OCI-LY1 (cell line): ENCODE measurements at regions not wholly inside any gene's neighbourhood (a gene's known extent, or its start where the extent isn't known, plus 50 kb on each side); places are given as distances from the start of the nearest gene placed in this dataset.

Source experiments
- H2AFZ ChIP-seq: fragments of 200-600 bp; sonication (generic), shearing (Covaris generic); 2 replicates; pipeline ENCODE4 v1.6.0; 2014; ENCODE audit warnings: antibody characterized with exemption, mild to moderate bottlenecking, low read length
- H3F3A ChIP-seq: fragments of 200-600 bp; sonication (generic), shearing (Covaris generic); 2 replicates; pipeline ENCODE4 v1.6.0; 2014; ENCODE audit warnings: mild to moderate bottlenecking, antibody characterized with exemption, low read length, moderate library complexity; ENCODE audit not compliant: insufficient read depth
- H3K27ac ChIP-seq: fragments of 200-600 bp; sonication (generic); 2 replicates; pipeline ENCODE4 v1.5.1; 2014; ENCODE audit warnings: low read length, mixed run types, mild to moderate bottlenecking, low read depth; ENCODE audit not compliant: poor library complexity, severe bottlenecking
- H3K27me3 ChIP-seq: fragments of 200-600 bp; sonication (generic); 2 replicates; pipeline ENCODE4 v1.6.0; 2014; ENCODE audit warnings: antibody characterized with exemption, mild to moderate bottlenecking, low read length, moderate library complexity; ENCODE audit not compliant: insufficient read depth
- H3K36me3 ChIP-seq: fragments of 200-600 bp; sonication (generic); 2 replicates; pipeline ENCODE4 v1.6.1; 2014; ENCODE audit warnings: mild to moderate bottlenecking, antibody characterized with exemption, low read length, moderate library complexity, mixed read lengths; ENCODE audit not compliant: insufficient read depth
- H3K4me1 ChIP-seq: fragments of 200-600 bp; sonication (generic); 2 replicates; pipeline ENCODE4 v1.5.1; 2014; ENCODE audit warnings: mild to moderate bottlenecking, low read length, moderate library complexity; ENCODE audit not compliant: insufficient read depth, severe bottlenecking
- H3K4me2 ChIP-seq: fragments of 200-600 bp; sonication (generic), shearing (Covaris generic); 2 replicates; pipeline ENCODE4 v1.6.1; 2014; ENCODE audit warnings: low read length
- H3K4me3 ChIP-seq: fragments of 200-600 bp; sonication (generic); 2 replicates; pipeline ENCODE4 v1.5.1; 2014; ENCODE audit warnings: low read length, low read depth, mild to moderate bottlenecking, mixed read lengths; ENCODE audit not compliant: poor library complexity, severe bottlenecking
- H3K79me2 ChIP-seq: fragments of 200-600 bp; shearing (Covaris generic); 2 replicates; pipeline ENCODE4 v1.6.1; 2016; ENCODE audit warnings: mixed run types, low read length, mixed read lengths; ENCODE audit not compliant: insufficient read depth
- H3K9ac ChIP-seq: fragments of 200-600 bp; sonication (generic), shearing (Covaris generic); 2 replicates; pipeline ENCODE4 v1.6.1; 2014; ENCODE audit warnings: mild to moderate bottlenecking, low read length, mixed read lengths
- H3K9me2 ChIP-seq: fragments of 200-600 bp; sonication (generic), shearing (Covaris generic); 2 replicates; pipeline ENCODE4 v1.6.1; 2014; ENCODE audit warnings: low read depth, mild to moderate bottlenecking, low read length, mixed read lengths
- H3K9me3 ChIP-seq: fragments of 200-600 bp; shearing (Covaris generic); 2 replicates; pipeline ENCODE4 v1.6.1; 2014; ENCODE audit warnings: low read length, mixed read lengths
- H4K20me1 ChIP-seq: fragments of 200-600 bp; sonication (generic), shearing (Covaris generic); 2 replicates; pipeline ENCODE4 v1.6.0; 2016; ENCODE audit warnings: mild to moderate bottlenecking, low read length; ENCODE audit not compliant: insufficient read depth
- CTCF ChIP-seq: fragments of 200-600 bp; sonication (generic), shearing (Covaris generic); IDR thresholded peaks from 2 replicates; pipeline ENCODE4 v1.5.1; 2017; ENCODE audit warnings: mild to moderate bottlenecking, antibody characterized with exemption, low read length, moderate library complexity, mixed read lengths
- EZH2 ChIP-seq: fragments of 200-600 bp; sonication (generic), shearing (Covaris generic); IDR thresholded peaks from 2 replicates; pipeline ENCODE4 v1.8.0; 2017; ENCODE audit warnings: borderline replicate concordance, mixed run types, mild to moderate bottlenecking, antibody characterized with exemption, low read length, moderate library complexity, mixed read lengths

GRCh38 chr4:120403296-120403695, 336.6 kb upstream of the MAD2L1 start:
- H3K9me3 ChIP-seq, result no peaks in the 10 kb centered on the region
- H3K36me3 ChIP-seq, result no peaks in the 10 kb centered on the region

GRCh38 chr4:120400441-120400840, 333.8 kb upstream of the MAD2L1 start:
- Histone ChIP-seq H2AFZ (no peak overlapping the region), H3K4me2 (no peak overlapping the region), H3K79me2 (no peaks in the 10 kb centered on the region), H3K27ac (no peak overlapping the region), H3K27me3 (no peaks in the 10 kb centered on the region), H3K4me3 (no peak overlapping the region), H3F3A (no peaks in the 10 kb centered on the region), H4K20me1 (no peaks in the 10 kb centered on the region), H3K4me1 (no peaks in the 10 kb centered on the region), H3K9me3 (no peaks in the 10 kb centered on the region), H3K36me3 (no peaks in the 10 kb centered on the region), H3K9ac (no peak overlapping the region), H3K9me2 (no peaks in the 10 kb centered on the region)
- TF ChIP-seq EZH2 (no peak), CTCF (no peak)

More at GRCh38 chr4:120403296-120403695, 336.6 kb upstream of the MAD2L1 start:
- H3K27me3 ChIP-seq, result no peaks in the 10 kb centered on the region
- TF ChIP-seq CTCF, result no peak
- TF ChIP-seq EZH2, result no peak
- H3K9ac ChIP-seq, result no peak overlapping the region
- H3K4me1 ChIP-seq, result no peaks in the 10 kb centered on the region
- no peak overlapping the region for H3K4me3 ChIP-seq
- H3K4me2 ChIP-seq, result no peak overlapping the region
- H3F3A ChIP-seq, result no peaks in the 10 kb centered on the region
- no peaks in the 10 kb centered on the region for H3K79me2 ChIP-seq
- no peaks in the 10 kb centered on the region for H3K9me2 ChIP-seq
- H3K27ac ChIP-seq, result no peak overlapping the region
- H2AFZ ChIP-seq, result no peak overlapping the region
- H4K20me1 ChIP-seq, result no peaks in the 10 kb centered on the region

GRCh38 chr4:120399826-120400225, 333.2 kb upstream of the MAD2L1 start:
- H3K9me2 ChIP-seq, result no peaks in the 10 kb centered on the region
- no peaks in the 10 kb centered on the region for H4K20me1 ChIP-seq
- TF ChIP-seq CTCF, result no peak
- no peak for TF ChIP-seq EZH2
- H3K36me3 ChIP-seq, result no peaks in the 10 kb centered on the region
- H3K9me3 ChIP-seq, result no peaks in the 10 kb centered on the region
- no peak overlapping the region for H3K4me3 ChIP-seq
- H2AFZ ChIP-seq, result no peak overlapping the region
- H3K9ac ChIP-seq, result no peak overlapping the region
- H3F3A ChIP-seq, result no peaks in the 10 kb centered on the region
- H3K27ac ChIP-seq, result no peak overlapping the region
- H3K4me1 ChIP-seq, result no peaks in the 10 kb centered on the region
- no peaks in the 10 kb centered on the region for H3K79me2 ChIP-seq
- no peaks in the 10 kb centered on the region for H3K27me3 ChIP-seq
- H3K4me2 ChIP-seq, result no peak overlapping the region
